SU-DHL-6 (cell line): ENCODE measurements at regions not wholly inside any gene's neighbourhood (a gene's known extent, or its start where the extent isn't known, plus 50 kb on each side); places are given as distances from the start of the nearest gene placed in this dataset.

Experiments used
- CTCF ChIP-seq: fragments of 200-600 bp; sonication (generic); IDR thresholded peaks from one replicate; pipeline ENCODE4 v1.5.1; 2017; ENCODE audit warnings: antibody characterized with exemption, mild to moderate bottlenecking, low read length, moderate library complexity; ENCODE audit not compliant: insufficient read depth, poor library complexity, severe bottlenecking
- EZH2phosphoT487 ChIP-seq: fragments of 200-600 bp; sonication (generic), shearing (Covaris generic); conservative IDR thresholded peaks from 2 replicates; pipeline ENCODE4 v1.6.1; 2018; ENCODE audit warnings: mild to moderate bottlenecking, antibody characterized with exemption, low read length, moderate library complexity, mixed read lengths

GRCh38 chr2:209049608-209050007 is 374.2 kb upstream of the MAP2 start:
- TF ChIP-seq CTCF (no peak), EZH2phosphoT487 (no peak)
